K562 (cell line): ENCODE measurements at regions not wholly inside any gene's neighbourhood (a gene's known extent, or its start where the extent isn't known, plus 50 kb on each side); places are given as distances from the start of the nearest gene placed in this dataset.

Experiments
- ATAC-seq: fragments of 200-7000 bp; cut with Tn5 transposase; 3 replicates; pipeline ENCODE4 v1.9.1; 2020; ENCODE audit warnings: moderate library complexity
- BruUV-seq: library from RNA; stranded (reverse); fragments of 400-500 nt; replicated peaks from 2 replicates; lab custom pipeline; 2021; lab: Mats Ljungman, UMichigan
- CTCF ChIA-PET: fragments of 300-600 bp; formaldehyde crosslinking; extraction: SDS; loops from one replicate; lab custom pipeline; 2021; ENCODE audit warnings: low intra/inter-chr PET ratio; lab: Yijun Ruan, JAX
- POLR2A ChIA-PET: fragments of 300-600, 350-650 bp; sonication (Branson Sonifier 250); formaldehyde crosslinking; extraction: SDS; loops from one replicate; lab custom pipeline; 2021; ENCODE audit warnings: antibody characterized with exemption, inconsistent platforms; lab: Yijun Ruan, JAX
- DNase-seq, 4 experiments: peaks; one replicate each; pipeline versions ENCODE4 v3.0.0 to v3.0.0-alpha.2; 2011 to 2018; ENCODE audit warnings: low spot score in 3 of 4, mixed read lengths in 3 of 4; ENCODE audit errors: extremely low read depth in 1 of 4
- FAIRE-seq: peaks from 2 replicates; lab custom pipeline; 2011; peaks lifted over from hg19 to GRCh38; lab: Jason Lieb, UNC
- H2AFZ ChIP-seq: 2 replicates; pipeline ENCODE4 v1.6.0; 2011; ENCODE audit warnings: low read depth, low read length, control low read depth, inconsistent platforms
- H3K27ac ChIP-seq: fragments of 200-600 bp; 3 replicates; pipeline ENCODE4 v1.8.0; 2011; ENCODE audit warnings: low read depth, mild to moderate bottlenecking, control low read depth, inconsistent platforms, low read length, moderate library complexity, mixed read lengths; ENCODE audit errors: extremely low read depth
- H3K27me3 ChIP-seq, 2 experiments: fragments of 300-600 bp in 1 of 2; 2 replicates in 1 of 2; 3 replicates in 1 of 2; pipeline versions ENCODE4 v1.6.0 to v1.8.0; 2011; ENCODE audit warnings: inconsistent platforms in 2 of 2, low read length in 2 of 2, mild to moderate bottlenecking in 1 of 2, mixed read lengths in 1 of 2, moderate library complexity in 1 of 2; ENCODE audit not compliant: control insufficient read depth in 2 of 2, insufficient read depth in 2 of 2
- H3K36me3 ChIP-seq: fragments of 300-600 bp; 3 replicates; pipeline ENCODE4 v1.8.0; 2011; ENCODE audit warnings: mild to moderate bottlenecking, low read length, inconsistent platforms; ENCODE audit not compliant: control insufficient read depth, insufficient read depth
- H3K4me1 ChIP-seq, 2 experiments: fragments of 200-600 bp in 1 of 2; replicated peaks in 1 of 2; 2 replicates in 1 of 2; 3 replicates in 1 of 2; pipeline versions ENCODE4 v1.5.1 to v1.8.0; 2011; ENCODE audit warnings: inconsistent platforms in 2 of 2, low read length in 2 of 2, mild to moderate bottlenecking in 1 of 2, mixed read lengths in 1 of 2, moderate library complexity in 1 of 2; ENCODE audit not compliant: control insufficient read depth in 2 of 2, insufficient read depth in 2 of 2
- H3K4me2 ChIP-seq: 2 replicates; pipeline ENCODE4 v1.6.1; 2011; ENCODE audit warnings: low read length, control low read depth, inconsistent platforms, mixed read lengths; ENCODE audit not compliant: insufficient read depth
- H3K4me3 ChIP-seq: fragments of 200-600 bp; sonication (generic), shearing (Covaris generic); 2 replicates; pipeline ENCODE4 v1.5.1; 2016; ENCODE audit warnings: control low read depth, inconsistent platforms
- H3K79me2 ChIP-seq: fragments of 200-600 bp; 3 replicates; pipeline ENCODE4 v1.8.0; 2011; ENCODE audit warnings: low read length, inconsistent platforms; ENCODE audit not compliant: control insufficient read depth, insufficient read depth
- H3K9ac ChIP-seq, 2 experiments: 2 replicates each; pipeline versions ENCODE4 v1.6.0 to v1.6.1; 2011; ENCODE audit warnings: low read depth in 2 of 2, low read length in 2 of 2, control low read depth in 1 of 2, inconsistent platforms in 1 of 2, mild to moderate bottlenecking in 1 of 2, mixed read lengths in 1 of 2; ENCODE audit not compliant: insufficient read depth in 1 of 2
- H3K9me1 ChIP-seq: one replicate; pipeline ENCODE4 v1.6.0; 2011; ENCODE audit warnings: inconsistent platforms, mild to moderate bottlenecking, low read length, moderate library complexity; ENCODE audit not compliant: control insufficient read depth, insufficient read depth
- H3K9me3 ChIP-seq: replicated peaks from 2 replicates; pipeline ENCODE4 v1.5.1; 2011; ENCODE audit warnings: low read depth, low read length, inconsistent platforms; ENCODE audit not compliant: control insufficient read depth, insufficient read depth
- H4K20me1 ChIP-seq: replicated peaks from 2 replicates; pipeline ENCODE4 v1.6.1; 2011; ENCODE audit warnings: low read length, inconsistent platforms, mixed read lengths; ENCODE audit not compliant: control insufficient read depth, insufficient read depth
- EP300 ChIP-seq: IDR thresholded peaks from 2 replicates; pipeline ENCODE4 v1.6.1; 2012; ENCODE audit warnings: low read length, improper control_type of control experiment
- HDAC6 ChIP-seq: IDR thresholded peaks from 2 replicates; pipeline ENCODE4 v1.6.1; 2012; ENCODE audit warnings: low read depth, mild to moderate bottlenecking, control low read depth, inconsistent platforms, low read length, moderate library complexity
- IFI16 ChIP-seq: fragments of 250-450 bp; sonication (Bioruptor Pico); IDR thresholded peaks from 2 replicates; pipeline ENCODE4 v2.1.2; 2022; ENCODE audit warnings: mild to moderate bottlenecking, inconsistent platforms
- KAT8 ChIP-seq: fragments of 450-650 bp; IDR thresholded peaks from 2 replicates; pipeline ENCODE4 v1.6.1; 2016; ENCODE audit warnings: low read depth, mild to moderate bottlenecking
- MBD2 ChIP-seq: sonication (generic); IDR thresholded peaks from 2 replicates; pipeline ENCODE4 v1.6.1; 2016; ENCODE audit warnings: low read depth, borderline replicate concordance
- MCM5 ChIP-seq: fragments of 450-650 bp; IDR thresholded peaks from 2 replicates; pipeline ENCODE4 v1.6.1; 2016; ENCODE audit warnings: low read depth
- MCM7 ChIP-seq, 2 experiments: fragments of 450-650 bp; IDR thresholded peaks; 2 replicates each; pipeline ENCODE4 v1.6.1; 2016 to 2018
- PML ChIP-seq: IDR thresholded peaks from 2 replicates; pipeline ENCODE4 v1.6.1; 2012; ENCODE audit warnings: low read length, inconsistent platforms
- PPARD ChIP-seq: fragments of 250-450 bp; sonication (Bioruptor Pico); IDR thresholded peaks from 2 replicates; pipeline ENCODE4 v1.8.0; 2022; ENCODE audit warnings: inconsistent platforms, mild to moderate bottlenecking, moderate library complexity
- TEAD1 ChIP-seq, 2 experiments: fragments of 450-650 bp in 1 of 2; sonication (generic) in 1 of 2; formaldehyde crosslinking; IDR thresholded peaks; 2 replicates each; pipeline versions ENCODE4 v1.4.0 to v1.8.0; 2020 to 2022; ENCODE audit warnings: mild to moderate bottlenecking in 2 of 2, missing genetic modification reagents in 1 of 2
- TOE1 ChIP-seq, 2 experiments: fragments of 450-650 bp in 1 of 2; sonication (generic) in 1 of 2; formaldehyde crosslinking in 1 of 2; IDR thresholded peaks; 2 replicates each; pipeline versions ENCODE4 v1.7.1 to v1.8.0; 2016 to 2022; ENCODE audit warnings: borderline replicate concordance in 2 of 2, mild to moderate bottlenecking in 2 of 2, antibody characterized with exemption in 1 of 2, inconsistent platforms in 1 of 2, low read depth in 1 of 2, missing genetic modification reagents in 1 of 2, moderate library complexity in 1 of 2
- ZBTB11 ChIP-seq, 3 experiments: fragments of 200-800 bp in 1 of 3; fragments of 250-450 bp in 1 of 3; fragments of 450-650 bp in 1 of 3; sonication (Bioruptor Pico) in 1 of 3; sonication (Bioruptor generic) in 1 of 3; formaldehyde crosslinking in 1 of 3; IDR thresholded peaks; 2 replicates each; pipeline versions ENCODE4 v1.6.1 to v1.8.0; 2016 to 2022; ENCODE audit warnings: mild to moderate bottlenecking in 2 of 3, missing genetic modification characterization in 2 of 3, missing compliant biosample characterization in 1 of 3, moderate library complexity in 1 of 3
- ZBTB33 ChIP-seq: sonication (generic); formaldehyde crosslinking; IDR thresholded peaks from 2 replicates; pipeline ENCODE4 v1.8.1; 2023; ENCODE audit warnings: mild to moderate bottlenecking, missing genetic modification reagents
- ZNF589 ChIP-seq: fragments of 200-800 bp; sonication (Bioruptor generic); IDR thresholded peaks from 2 replicates; pipeline ENCODE4 v1.6.1; 2016; ENCODE audit warnings: low read depth, missing genetic modification characterization, missing compliant biosample characterization
- WGBS: fragments of 100-300 bp; shearing (Covaris generic); methylation state at CpG from one replicate; pipeline ENCODE4 v1.1.6; 2016; ENCODE audit warnings: low coverage, mixed read lengths; ENCODE audit not compliant: insufficient coverage; ENCODE audit errors: missing lambda C conversion rate; 5-methylcytosine and 5-hydroxymethylcytosine counted together
- in situ Hi-C: fragments of 300-500 bp; cut with MboI; formaldehyde crosslinking; loops from 4 replicates; pipeline ENCODE4 v1.15.0; 2018; ENCODE audit warnings: inconsistent platforms, mixed read lengths
- intact Hi-C: fragments of 100-400 bp; cut with micrococcal nuclease; formaldehyde crosslinking; loops from 2 replicates; pipeline ENCODE4 v1.14.2; 2022
- TF ChIP-seq, protein P1 (sequence below): sonication (generic); formaldehyde crosslinking; IDR thresholded peaks from 2 replicates; pipeline ENCODE4 v1.5.0; 2020; ENCODE audit warnings: missing genetic modification reagents
- TF ChIP-seq, protein P2 (sequence below): fragments of 250-450 bp; sonication (Bioruptor Pico); IDR thresholded peaks from 2 replicates; pipeline ENCODE4 v1.8.0; 2022; ENCODE audit warnings: moderate library complexity, mild to moderate bottlenecking, inconsistent platforms

DNA sequence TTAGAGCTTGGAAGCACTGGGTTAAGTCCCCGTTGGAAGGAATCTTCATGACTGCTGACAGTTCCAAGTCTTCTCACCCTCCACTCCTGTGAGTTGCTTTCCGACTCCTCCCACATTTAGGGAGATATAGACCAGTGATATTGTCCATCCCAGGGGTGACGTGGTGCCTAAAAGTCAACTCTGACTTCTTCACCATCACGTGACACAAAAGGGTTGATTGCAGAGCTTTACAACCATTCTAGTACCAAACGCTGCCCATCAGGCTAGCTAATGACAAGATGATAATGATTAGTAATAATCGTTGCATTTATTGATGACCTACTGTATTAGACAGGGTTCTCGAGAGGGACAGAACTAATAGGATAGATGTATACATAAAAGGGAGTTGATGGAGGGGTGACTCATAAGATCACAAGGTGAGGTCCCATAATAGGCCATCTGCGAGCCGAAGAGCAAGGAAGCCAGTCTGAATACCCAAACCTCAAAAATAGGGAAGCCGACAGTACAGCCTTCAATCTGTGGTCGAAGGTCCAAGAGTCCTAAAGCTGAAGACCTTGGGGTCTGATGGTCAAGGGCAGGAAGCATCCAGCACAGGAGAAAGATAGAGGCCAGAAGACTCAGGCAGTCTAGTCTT is 85.3 kb upstream of the CARD11 start:
- H3K9me3 ChIP-seq = no peaks in the 10 kb centered on the region
- H3K36me3 ChIP-seq = no peaks in the 10 kb centered on the region
- H3K4me1 ChIP-seq = no peaks in the 10 kb centered on the region
- BruUV-seq = no TSS peak
- no peak overlapping the region for H3K9ac ChIP-seq
- under 1% methylated on average over 11 of the region's 11 CpGs for WGBS
- ChIA-PET CTCF (no interaction called here), POLR2A (no interaction called here)
- H3K27ac ChIP-seq = no peak overlapping the region
- DNase-seq (no peak), FAIRE-seq (no peak), ATAC-seq (no peak)
- intact Hi-C loops = no loop called here
- H3K4me2 ChIP-seq = no peak overlapping the region
- H3K4me3 ChIP-seq = no peak overlapping the region
- in situ Hi-C loops = no loop called here
- H3K79me2 ChIP-seq = no peaks in the 10 kb centered on the region
- H3K27me3 ChIP-seq = no peaks in the 10 kb centered on the region; a peak in 1 of 5 replicates
- no peak overlapping the region for H2AFZ ChIP-seq
- no peaks in the 10 kb centered on the region for H4K20me1 ChIP-seq
- no peaks in the 10 kb centered on the region for H3K9me1 ChIP-seq
- no peak for TF ChIP-seq TEAD1 (CRISPR knock-in tag; IDR thresholded peaks at IDR 0.05)
- peak; percentile 61; the same call in 1 of the 2 replicates for TF ChIP-seq TOE1 (IDR thresholded peaks at IDR 0.05; ENCODE audit: borderline replicate concordance)
- no peak for TF ChIP-seq TOE1 (CRISPR knock-in tag; IDR thresholded peaks at IDR 0.05; ENCODE audit: borderline replicate concordance, low read depth)
- TF ChIP-seq KAT8 = no peak
- TF ChIP-seq, protein P1, sequence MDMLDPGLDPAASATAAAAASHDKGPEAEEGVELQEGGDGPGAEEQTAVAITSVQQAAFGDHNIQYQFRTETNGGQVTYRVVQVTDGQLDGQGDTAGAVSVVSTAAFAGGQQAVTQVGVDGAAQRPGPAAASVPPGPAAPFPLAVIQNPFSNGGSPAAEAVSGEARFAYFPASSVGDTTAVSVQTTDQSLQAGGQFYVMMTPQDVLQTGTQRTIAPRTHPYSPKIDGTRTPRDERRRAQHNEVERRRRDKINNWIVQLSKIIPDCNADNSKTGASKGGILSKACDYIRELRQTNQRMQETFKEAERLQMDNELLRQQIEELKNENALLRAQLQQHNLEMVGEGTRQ (CRISPR knock-in tag) = peak; percentile 50
- no peak for TF ChIP-seq PML
- no peak for TF ChIP-seq MCM5
- TF ChIP-seq, protein P2, sequence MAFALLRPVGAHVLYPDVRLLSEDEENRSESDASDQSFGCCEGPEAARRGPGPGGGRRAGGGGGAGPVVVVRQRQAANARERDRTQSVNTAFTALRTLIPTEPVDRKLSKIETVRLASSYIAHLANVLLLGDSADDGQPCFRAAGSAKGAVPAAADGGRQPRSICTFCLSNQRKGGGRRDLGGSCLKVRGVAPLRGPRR (CRISPR knock-in tag) = no peak
- no peak for TF ChIP-seq ZNF589 (CRISPR knock-in tag)
- TF ChIP-seq IFI16 (CRISPR knock-in tag) = no peak
- TF ChIP-seq EP300 = no peak
- no peak for TF ChIP-seq HDAC6
- no peak for TF ChIP-seq ZBTB33 (CRISPR knock-in tag)
- no peak for TF ChIP-seq PPARD (CRISPR knock-in tag)
- no peak for TF ChIP-seq MCM7 (IDR thresholded peaks at IDR 0.05)
- no peak for TF ChIP-seq ZBTB11 (CRISPR knock-in tag; IDR thresholded peaks at IDR 0.05)
- TF ChIP-seq MBD2 = no peak
